GM18951 (cell line): ENCODE measurements at regions not wholly inside any gene's neighbourhood (a gene's known extent, or its start where the extent isn't known, plus 50 kb on each side); places are given as distances from the start of the nearest gene placed in this dataset.
"Not testable (repeated sequence)": the region's sequence is repeated elsewhere in the genome, so short reads cannot be mapped to it uniquely, and the experiment has no call there.

ENCODE experiments used
- in situ Hi-C: fragments of 300-500 bp; cut with MboI; formaldehyde crosslinking; loops from one replicate; pipeline ENCODE4 v1.12.0; 2022; ENCODE audit warnings: low sequenced_read_pairs, mixed read lengths, inconsistent platforms; ENCODE audit not compliant: unreplicated experiment

DNA sequence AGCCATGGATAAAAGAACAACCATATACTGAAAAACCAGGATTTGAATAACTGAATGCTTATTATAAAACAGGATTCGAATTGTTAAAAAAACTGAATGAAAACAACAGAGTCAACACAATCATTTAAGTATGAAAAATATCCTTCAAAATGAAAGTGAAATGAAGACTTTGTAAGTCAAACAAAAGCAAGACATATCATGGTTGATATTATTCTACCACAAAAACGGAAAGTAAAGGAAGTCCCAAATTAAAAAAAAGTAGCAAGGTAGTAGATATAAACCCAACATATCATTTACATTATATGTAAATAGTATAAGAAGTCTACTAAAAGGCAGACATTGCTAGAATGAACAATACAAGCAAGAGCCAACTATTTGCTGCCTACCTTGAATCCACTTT lies 63.1 kb upstream of the POTEC start:
- in situ Hi-C loops: not testable (repeated sequence)

GRCh38 chr18:14607360-14607759 lies 64.0 kb upstream of the POTEC start:
- in situ Hi-C loops: not testable (repeated sequence)

- in situ Hi-C loops: not testable (repeated sequence)
Measured at GRCh38 chr18:14612422-14612821, 69.0 kb upstream of the POTEC start.

DNA sequence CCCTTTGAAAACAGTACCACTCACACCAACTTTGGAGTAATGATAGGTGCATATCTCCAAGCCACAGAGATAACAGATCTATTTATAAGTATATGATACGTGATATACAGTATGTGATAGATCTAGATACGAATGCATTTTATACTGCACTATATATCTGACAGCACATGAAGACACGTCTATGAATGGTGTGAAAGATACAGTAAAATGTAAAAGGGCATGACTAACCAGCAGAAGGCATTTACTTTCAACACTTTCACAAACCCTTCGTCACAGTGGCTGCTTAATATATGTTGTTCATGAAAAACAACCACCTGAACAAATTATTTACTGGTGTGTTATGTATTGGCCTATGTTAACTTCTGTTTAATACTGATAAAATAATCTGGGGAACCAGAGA lies 71.1 kb upstream of the POTEC start:
- in situ Hi-C loops: not testable (repeated sequence)

DNA sequence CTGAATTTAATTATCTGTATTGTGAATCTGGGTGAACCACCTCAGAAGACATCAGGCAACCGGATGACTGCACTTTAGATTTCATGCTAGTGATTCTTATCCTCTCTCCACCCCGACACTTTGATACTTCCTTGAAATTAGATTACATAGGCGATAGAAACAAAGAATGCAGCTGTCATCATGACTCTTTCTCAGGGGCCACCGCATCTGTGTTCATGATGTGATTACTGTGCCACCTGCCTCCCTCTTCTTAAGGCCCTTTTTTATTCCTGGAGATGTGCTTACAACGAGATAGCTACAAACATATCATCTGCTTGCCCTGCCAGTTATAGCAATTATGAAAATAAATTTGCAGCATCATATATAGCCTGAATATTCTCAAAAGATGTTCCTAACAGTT lies 83.9 kb upstream of the POTEC start:
- in situ Hi-C loops: loop anchor here (25.0 kb wide), 1 partner anchor 1115 kb away; no protein-coding TSS in a partner anchor

GRCh38 chr18:14628323-14628978 lies 85.1 kb upstream of the POTEC start:
- in situ Hi-C loops: loop anchor here (25.0 kb wide), 1 partner anchor 1116 kb away; no protein-coding TSS in a partner anchor

- in situ Hi-C loops: loop anchor here (25.0 kb wide), 1 partner anchor 1117 kb away; no protein-coding TSS in a partner anchor
Measured at GRCh38 chr18:14628979-14629325, 85.6 kb upstream of the POTEC start.

- in situ Hi-C loops: loop anchor here (25.0 kb wide), 1 partner anchor 1121 kb away; no protein-coding TSS in a partner anchor
Measured at GRCh38 chr18:14632976-14633375, 89.6 kb upstream of the POTEC start.

DNA sequence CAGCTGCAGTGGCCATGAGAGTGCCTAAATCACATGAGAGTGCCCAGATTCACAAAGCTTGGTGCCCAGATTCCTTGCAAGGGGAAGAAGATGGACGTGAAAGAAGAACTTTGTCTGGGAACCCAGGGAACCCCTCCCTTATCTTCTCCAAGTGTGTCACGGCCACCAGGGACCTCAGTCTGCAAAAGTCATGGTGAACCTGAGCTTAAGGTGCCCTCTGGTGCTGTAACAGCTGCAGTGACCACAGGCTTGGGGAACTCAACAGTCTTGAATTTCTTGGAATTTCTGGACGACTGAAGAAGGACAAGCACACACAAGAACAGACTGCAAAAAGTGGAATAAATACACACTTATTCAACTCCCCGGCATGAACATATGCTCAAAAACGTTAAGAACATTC lies 94.6 kb upstream of the POTEC start:
- in situ Hi-C loops: loop anchor here (25.0 kb wide), 1 partner anchor 1126 kb away; no protein-coding TSS in a partner anchor

DNA sequence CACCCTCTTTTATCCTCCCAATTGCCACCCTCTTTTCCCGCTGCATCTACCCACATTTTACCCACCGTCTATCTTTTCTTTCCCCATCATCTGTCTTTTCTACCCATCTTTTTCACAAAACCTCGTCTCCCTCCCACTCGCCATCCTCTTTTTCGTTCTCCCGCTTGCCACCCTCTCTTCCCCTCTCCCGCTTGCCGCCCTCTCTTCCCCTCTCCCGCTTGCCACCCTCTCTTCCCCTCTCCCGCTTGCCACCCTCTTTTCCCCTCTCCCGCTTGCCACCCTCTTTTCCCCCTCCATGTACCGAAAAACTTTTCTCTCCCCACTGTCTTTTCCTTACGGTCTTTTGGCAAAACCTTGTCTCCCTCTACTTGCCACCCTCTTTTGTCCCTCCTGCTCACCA lies 97.7 kb upstream of the POTEC start:
- in situ Hi-C loops: loop anchor here (25.0 kb wide), 1 partner anchor 1129 kb away; no protein-coding TSS in a partner anchor

- in situ Hi-C loops: loop anchor here (25.0 kb wide), 1 partner anchor 1132 kb away; no protein-coding TSS in a partner anchor
Measured at GRCh38 chr18:14643715-14644290, 100.4 kb upstream of the POTEC start.

DNA sequence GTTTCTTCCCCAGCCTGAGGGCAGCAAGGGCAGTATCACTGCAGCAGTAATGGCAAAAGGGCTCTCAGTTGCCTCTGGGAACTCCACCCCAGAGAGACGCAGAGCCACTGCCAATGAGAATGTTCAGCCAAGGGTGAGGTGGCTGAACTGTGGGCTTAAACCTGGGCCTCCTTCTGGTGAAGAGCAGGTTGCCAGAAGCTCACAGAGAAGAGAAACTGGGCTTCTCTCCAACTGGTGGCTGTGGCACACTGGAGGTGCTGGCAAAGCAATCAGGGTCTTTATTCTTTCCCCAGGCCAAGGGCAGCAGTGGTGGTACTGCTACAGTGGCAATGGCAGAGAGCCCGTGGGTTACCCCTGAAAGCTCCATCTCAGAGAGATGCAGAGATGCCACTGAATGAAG lies 54.9 kb upstream of the ANKRD30B start:
- in situ Hi-C loops: not testable (repeated sequence)

- in situ Hi-C loops: not testable (repeated sequence)
Measured at GRCh38 chr18:14693882-14694281, 54.1 kb upstream of the ANKRD30B start.

- in situ Hi-C loops: not testable (repeated sequence)
Measured at GRCh38 chr18:14698006-14698405, 50.0 kb upstream of the ANKRD30B start.
